ENCODE measurements at regions not wholly inside any gene's neighbourhood (a gene's known extent, or its start where the extent isn't known, plus 50 kb on each side); places are given as distances from the start of the nearest gene placed in this dataset.
A peak's percentile ranks its signal among the peaks of the same experiment; 100 is the strongest.

DNA sequence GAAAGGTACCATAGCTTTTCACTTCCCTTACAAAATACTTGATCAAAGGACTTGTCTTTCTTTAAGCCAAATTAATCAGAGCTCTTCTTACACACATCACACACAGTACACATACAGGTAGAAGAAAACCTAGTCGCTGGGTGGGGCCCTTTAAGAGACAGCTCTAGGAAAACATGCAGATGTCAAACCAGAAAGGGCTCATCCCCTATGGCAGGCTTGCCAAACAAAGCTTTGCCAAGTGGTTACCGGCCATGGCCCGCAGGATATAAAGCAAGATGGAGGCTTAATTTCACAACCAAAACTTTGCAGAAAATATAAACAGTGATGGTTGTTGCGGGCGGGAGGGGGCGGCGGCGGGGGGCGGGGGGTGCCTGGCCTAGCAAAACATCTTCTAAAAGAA lies 2156.0 kb upstream of the PIK3C3 start:
- Mint-ChIP-seq H3K9me3 (peaks cover 11% of the 10 kb centered on the region), H3K4me3 (peak overlapping the region; percentile 92), H3K4me1 (peaks cover 11% of the 10 kb centered on the region), H3K36me3 (peaks cover 5% of the 10 kb centered on the region), H3K27ac (peak overlapping the region; percentile 65), H3K27me3 (ENCODE audit: insufficient read depth, low read depth) (peaks cover 5% of the 10 kb centered on the region)
- Histone ChIP-seq H3K79me2 (ENCODE audit: low read depth) (peaks cover 34% of the 10 kb centered on the region), H3F3A (ENCODE audit: low read depth) (peaks cover 36% of the 10 kb centered on the region), H3K4me3 (peak overlapping the region; percentile 42), H3K9ac (no peak overlapping the region), H4K20me1 (ENCODE audit: low read depth) (no peaks in the 10 kb centered on the region), H3K9me3 (ENCODE audit: low read depth) (no peaks in the 10 kb centered on the region), H3K4me2 (peak overlapping the region; percentile 50), H3K27ac (no peak overlapping the region), H3K27me3 (no peaks in the 10 kb centered on the region), H3K36me3 (no peaks in the 10 kb centered on the region), H3K4me1 (no peaks in the 10 kb centered on the region), H2AFZ (replicated peaks) (no peak overlapping the region)
- TF ChIP-seq EZH2 (IDR thresholded peaks at IDR 0.05): no peak
- TF ChIP-seq EZH2phosphoT487 (IDR thresholded peaks at IDR 0.05): no peak
- TF ChIP-seq, protein P1, sequence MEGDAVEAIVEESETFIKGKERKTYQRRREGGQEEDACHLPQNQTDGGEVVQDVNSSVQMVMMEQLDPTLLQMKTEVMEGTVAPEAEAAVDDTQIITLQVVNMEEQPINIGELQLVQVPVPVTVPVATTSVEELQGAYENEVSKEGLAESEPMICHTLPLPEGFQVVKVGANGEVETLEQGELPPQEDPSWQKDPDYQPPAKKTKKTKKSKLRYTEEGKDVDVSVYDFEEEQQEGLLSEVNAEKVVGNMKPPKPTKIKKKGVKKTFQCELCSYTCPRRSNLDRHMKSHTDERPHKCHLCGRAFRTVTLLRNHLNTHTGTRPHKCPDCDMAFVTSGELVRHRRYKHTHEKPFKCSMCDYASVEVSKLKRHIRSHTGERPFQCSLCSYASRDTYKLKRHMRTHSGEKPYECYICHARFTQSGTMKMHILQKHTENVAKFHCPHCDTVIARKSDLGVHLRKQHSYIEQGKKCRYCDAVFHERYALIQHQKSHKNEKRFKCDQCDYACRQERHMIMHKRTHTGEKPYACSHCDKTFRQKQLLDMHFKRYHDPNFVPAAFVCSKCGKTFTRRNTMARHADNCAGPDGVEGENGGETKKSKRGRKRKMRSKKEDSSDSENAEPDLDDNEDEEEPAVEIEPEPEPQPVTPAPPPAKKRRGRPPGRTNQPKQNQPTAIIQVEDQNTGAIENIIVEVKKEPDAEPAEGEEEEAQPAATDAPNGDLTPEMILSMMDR (IDR thresholded peaks at IDR 0.05): no peak
- DNase-seq (ENCODE audit: low spot score): no peak

DNA sequence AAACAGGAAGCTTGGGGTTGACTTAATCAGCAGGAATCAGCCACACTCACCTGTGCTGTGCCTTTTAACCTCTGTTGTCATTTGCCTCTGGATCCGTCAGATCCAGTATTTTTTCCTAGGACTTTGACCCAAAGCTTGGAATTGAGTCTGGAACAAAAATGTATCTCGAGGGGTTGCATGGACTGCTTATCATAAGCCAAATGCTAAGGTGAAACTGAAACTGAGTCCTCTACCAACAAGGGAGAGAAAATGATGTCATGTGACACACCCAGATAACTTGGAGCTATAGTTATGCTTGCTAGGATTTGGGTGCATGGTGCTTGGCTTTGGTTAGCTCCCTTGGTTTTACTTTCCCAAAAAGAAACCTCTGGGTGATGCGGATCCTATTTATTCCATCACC lies 2158.6 kb upstream of the PIK3C3 start:
- Histone ChIP-seq H3K9ac (no peak overlapping the region), H3F3A (ENCODE audit: low read depth) (peaks cover 13% of the 10 kb centered on the region), H3K36me3 (no peaks in the 10 kb centered on the region), H2AFZ (replicated peaks) (no peak overlapping the region), H3K4me3 (no peak overlapping the region), H3K9me3 (ENCODE audit: low read depth) (no peaks in the 10 kb centered on the region), H3K4me1 (no peaks in the 10 kb centered on the region), H3K27ac (no peak overlapping the region), H3K79me2 (ENCODE audit: low read depth) (peaks cover 49% of the 10 kb centered on the region), H3K27me3 (no peaks in the 10 kb centered on the region), H4K20me1 (ENCODE audit: low read depth) (no peaks in the 10 kb centered on the region), H3K4me2 (no peak overlapping the region)
- peaks cover 6% of the 10 kb centered on the region for H3K9me3 Mint-ChIP-seq
- H3K27ac Mint-ChIP-seq: no peak overlapping the region
- no peak for TF ChIP-seq EZH2phosphoT487 (IDR thresholded peaks at IDR 0.05)
- TF ChIP-seq EZH2 (IDR thresholded peaks at IDR 0.05): no peak
- TF ChIP-seq, protein P1 (IDR thresholded peaks at IDR 0.05): no peak
- peaks cover 7% of the 10 kb centered on the region for H3K36me3 Mint-ChIP-seq
- no peak overlapping the region for H3K4me3 Mint-ChIP-seq
- H3K4me1 Mint-ChIP-seq: peaks cover 20% of the 10 kb centered on the region
- no peak for DNase-seq (ENCODE audit: low spot score)
- H3K27me3 Mint-ChIP-seq (ENCODE audit: insufficient read depth, low read depth): peaks cover 7% of the 10 kb centered on the region

DNA sequence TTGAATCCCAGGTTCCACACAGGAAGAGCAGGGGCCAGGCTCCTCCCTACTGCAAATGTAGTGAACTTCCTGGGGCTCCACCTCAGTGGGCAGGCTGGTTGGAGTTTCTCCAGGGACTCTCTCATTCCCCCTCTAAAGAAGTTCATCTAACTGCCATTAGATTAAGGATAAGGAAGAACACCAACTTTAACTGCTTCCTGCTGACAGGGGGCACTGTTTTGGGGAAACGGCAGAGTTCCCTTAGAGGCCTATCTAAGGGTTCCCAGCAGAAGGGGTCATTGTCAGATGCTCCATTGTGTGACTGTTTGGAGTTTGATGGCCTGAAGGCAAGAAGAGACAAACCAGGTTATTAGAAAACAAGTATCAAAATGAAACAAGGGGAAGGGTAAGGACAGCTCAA lies 2159.7 kb upstream of the PIK3C3 start:
- peak overlapping the region; percentile 80 for H3K27ac Mint-ChIP-seq
- Histone ChIP-seq H4K20me1 (ENCODE audit: low read depth) (no peaks in the 10 kb centered on the region), H3F3A (ENCODE audit: low read depth) (peaks cover 3% of the 10 kb centered on the region), H3K27ac (no peak overlapping the region), H2AFZ (replicated peaks) (no peak overlapping the region), H3K79me2 (ENCODE audit: low read depth) (peaks cover 49% of the 10 kb centered on the region), H3K9ac (no peak overlapping the region), H3K4me1 (no peaks in the 10 kb centered on the region), H3K4me3 (no peak overlapping the region), H3K9me3 (ENCODE audit: low read depth) (no peaks in the 10 kb centered on the region), H3K27me3 (no peaks in the 10 kb centered on the region), H3K36me3 (no peaks in the 10 kb centered on the region), H3K4me2 (no peak overlapping the region)
- no peak for DNase-seq (ENCODE audit: low spot score)
- H3K27me3 Mint-ChIP-seq (ENCODE audit: insufficient read depth, low read depth): peaks cover 7% of the 10 kb centered on the region
- no peak for TF ChIP-seq EZH2phosphoT487 (IDR thresholded peaks at IDR 0.05)
- no peak for TF ChIP-seq EZH2 (IDR thresholded peaks at IDR 0.05)
- TF ChIP-seq, protein P1 (IDR thresholded peaks at IDR 0.05): peak; percentile 34
- no peak overlapping the region for H3K4me3 Mint-ChIP-seq
- peaks cover 6% of the 10 kb centered on the region for H3K9me3 Mint-ChIP-seq
- H3K4me1 Mint-ChIP-seq: peaks cover 20% of the 10 kb centered on the region
- peaks cover 7% of the 10 kb centered on the region for H3K36me3 Mint-ChIP-seq
